PC-9 (cell line): ENCODE measurements at regions not wholly inside any gene's neighbourhood (a gene's known extent, or its start where the extent isn't known, plus 50 kb on each side); places are given as distances from the start of the nearest gene placed in this dataset.

ENCODE experiments used
- BruUV-seq: library from RNA; stranded (reverse); fragments of 400-500 nt; replicated peaks from 2 replicates; lab custom pipeline; 2021; lab: Mats Ljungman, UMichigan
- CTCF ChIA-PET: fragments of 300-600 bp; sonication (Branson Sonifier 250); formaldehyde crosslinking; loops from one replicate; lab custom pipeline; 2022; ENCODE audit warnings: antibody characterized with exemption; lab: Charles Lee
- POLR2A ChIA-PET: fragments of 300-600 bp; sonication (Branson Sonifier 250); formaldehyde crosslinking; loops from one replicate; lab custom pipeline; 2022; ENCODE audit warnings: antibody characterized with exemption; ENCODE audit not compliant: unreplicated experiment; lab: Charles Lee
- DNase-seq, 2 experiments: peaks; one replicate each; pipeline versions ENCODE4 v3.0.0 to v3.0.0-alpha.2; 2015 to 2022; ENCODE audit warnings: mixed read lengths in 1 of 2
- H2AFZ ChIP-seq: fragments of 200-600 bp; sonication (generic); 2 replicates; pipeline ENCODE4 v1.8.1; 2017; ENCODE audit warnings: antibody characterized with exemption
- H3F3A ChIP-seq: fragments of 200-600 bp; sonication (generic); 2 replicates; pipeline ENCODE4 v1.8.1; 2017; ENCODE audit warnings: antibody characterized with exemption, mild to moderate bottlenecking, low read depth; ENCODE audit not compliant: insufficient read depth
- H3K27ac ChIP-seq: fragments of 200-600 bp; sonication (generic); 2 replicates; pipeline ENCODE4 v1.6.1; 2016; ENCODE audit warnings: mixed run types
- H3K27me3 ChIP-seq: fragments of 200-600 bp; sonication (generic); 2 replicates; pipeline ENCODE4 v1.6.1; 2016; ENCODE audit warnings: low read depth, mixed run types; ENCODE audit not compliant: insufficient read depth
- H3K36me3 ChIP-seq: fragments of 200-600 bp; sonication (generic); 2 replicates; pipeline ENCODE4 v1.6.1; 2016; ENCODE audit warnings: low read depth, mixed run types
- H3K4me1 ChIP-seq: fragments of 200-600 bp; sonication (generic); replicated peaks from 2 replicates; pipeline ENCODE4 v1.6.1; 2016; ENCODE audit warnings: mixed run types; ENCODE audit not compliant: insufficient read depth
- H3K4me2 ChIP-seq: fragments of 200-600 bp; sonication (generic); 2 replicates; pipeline ENCODE4 v1.6.1; 2017; ENCODE audit warnings: mixed run types
- H3K4me3 ChIP-seq: fragments of 200-600 bp; sonication (generic); 2 replicates; pipeline ENCODE4 v1.6.1; 2016; ENCODE audit warnings: mixed run types
- H3K79me2 ChIP-seq: fragments of 200-600 bp; sonication (generic); 2 replicates; pipeline ENCODE4 v1.6.1; 2017; ENCODE audit warnings: low read depth, mixed run types
- H3K9me2 ChIP-seq: fragments of 200-600 bp; sonication (generic); 2 replicates; pipeline ENCODE4 v1.8.1; 2017; ENCODE audit warnings: mild to moderate bottlenecking; ENCODE audit not compliant: insufficient read depth
- H3K9me3 ChIP-seq: fragments of 200-600 bp; sonication (generic); 2 replicates; pipeline ENCODE4 v1.8.1; 2016; ENCODE audit warnings: low read depth; ENCODE audit not compliant: insufficient read depth
- H4K20me1 ChIP-seq: fragments of 200-600 bp; sonication (generic); 2 replicates; pipeline ENCODE4 v1.8.1; 2017; ENCODE audit not compliant: insufficient read depth
- EZH2 ChIP-seq: fragments of 200-600 bp; sonication (generic); IDR thresholded peaks from 2 replicates; pipeline ENCODE4 v1.8.0; 2017; ENCODE audit warnings: antibody characterized with exemption, low read depth
- intact Hi-C: fragments of 100-400 bp; cut with micrococcal nuclease; formaldehyde crosslinking; loops from one replicate; pipeline ENCODE4 v1.10.0; 2022; ENCODE audit not compliant: unreplicated experiment
- TF ChIP-seq, protein P1 (sequence below): fragments of 200-600 bp; sonication (generic); conservative IDR thresholded peaks from 2 replicates; pipeline ENCODE4 v1.6.1; 2017; ENCODE audit warnings: mixed run types, antibody characterized with exemption, mild to moderate bottlenecking, moderate library complexity

DNA sequence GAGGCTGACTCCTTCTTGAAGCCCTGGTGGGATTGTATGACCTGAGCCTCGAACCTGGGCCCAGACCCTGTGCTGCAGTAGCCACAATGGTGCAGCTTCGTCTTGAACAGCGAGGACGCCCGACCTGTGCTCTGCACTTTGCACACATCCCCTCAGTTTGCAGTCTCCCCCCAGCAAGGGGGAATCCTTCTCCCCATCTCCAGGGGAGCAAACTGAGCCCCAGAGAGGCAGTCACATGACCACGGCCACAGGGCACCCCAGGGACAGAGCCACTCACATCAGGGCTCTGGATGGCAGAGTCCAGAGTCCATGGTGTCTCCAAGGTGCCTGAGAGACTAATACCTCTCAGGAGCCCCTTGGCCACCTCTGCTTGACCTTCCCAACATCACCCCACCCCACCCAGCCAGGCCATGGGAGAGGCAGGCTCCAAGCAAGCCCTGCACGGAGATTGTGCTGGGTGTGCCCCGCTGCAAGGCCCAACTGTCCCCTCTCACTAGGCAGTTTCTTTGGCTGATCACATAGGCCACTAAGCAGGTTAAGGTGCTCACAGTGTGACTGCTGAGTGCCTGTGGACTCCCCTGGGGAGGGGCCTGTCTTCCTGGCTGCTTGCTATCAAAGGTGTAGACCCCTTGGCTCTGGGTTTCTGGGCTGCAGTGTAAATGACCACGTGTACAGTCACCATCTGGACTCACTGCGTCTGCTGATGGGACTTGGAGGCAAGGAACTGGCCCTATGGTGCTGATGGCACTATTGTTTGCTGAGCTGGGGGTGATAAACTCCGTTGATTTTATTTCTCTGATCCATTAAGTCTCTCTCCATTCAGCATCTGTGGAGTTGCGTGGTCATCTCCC, 398.1 kb downstream of the MATN1 start:
- no peaks in the 10 kb centered on the region for H4K20me1 ChIP-seq
- no peaks in the 10 kb centered on the region for H3K79me2 ChIP-seq
- no peaks in the 10 kb centered on the region for H3K9me3 ChIP-seq
- no peak overlapping the region for H3K4me3 ChIP-seq
- no TSS peak for BruUV-seq
- no peak overlapping the region for H3K4me2 ChIP-seq
- H3F3A ChIP-seq: no peaks in the 10 kb centered on the region
- POLR2A ChIA-PET: no interaction called here
- DNase-seq: no peak
- no peaks in the 10 kb centered on the region for H3K36me3 ChIP-seq
- H3K27me3 ChIP-seq: peaks cover 48% of the 10 kb centered on the region
- no peak overlapping the region for H3K27ac ChIP-seq
- no peaks in the 10 kb centered on the region for H3K4me1 ChIP-seq
- TF ChIP-seq, protein P1, sequence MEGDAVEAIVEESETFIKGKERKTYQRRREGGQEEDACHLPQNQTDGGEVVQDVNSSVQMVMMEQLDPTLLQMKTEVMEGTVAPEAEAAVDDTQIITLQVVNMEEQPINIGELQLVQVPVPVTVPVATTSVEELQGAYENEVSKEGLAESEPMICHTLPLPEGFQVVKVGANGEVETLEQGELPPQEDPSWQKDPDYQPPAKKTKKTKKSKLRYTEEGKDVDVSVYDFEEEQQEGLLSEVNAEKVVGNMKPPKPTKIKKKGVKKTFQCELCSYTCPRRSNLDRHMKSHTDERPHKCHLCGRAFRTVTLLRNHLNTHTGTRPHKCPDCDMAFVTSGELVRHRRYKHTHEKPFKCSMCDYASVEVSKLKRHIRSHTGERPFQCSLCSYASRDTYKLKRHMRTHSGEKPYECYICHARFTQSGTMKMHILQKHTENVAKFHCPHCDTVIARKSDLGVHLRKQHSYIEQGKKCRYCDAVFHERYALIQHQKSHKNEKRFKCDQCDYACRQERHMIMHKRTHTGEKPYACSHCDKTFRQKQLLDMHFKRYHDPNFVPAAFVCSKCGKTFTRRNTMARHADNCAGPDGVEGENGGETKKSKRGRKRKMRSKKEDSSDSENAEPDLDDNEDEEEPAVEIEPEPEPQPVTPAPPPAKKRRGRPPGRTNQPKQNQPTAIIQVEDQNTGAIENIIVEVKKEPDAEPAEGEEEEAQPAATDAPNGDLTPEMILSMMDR: no peak
- TF ChIP-seq EZH2: no peak
- no peak overlapping the region for H2AFZ ChIP-seq
- CTCF ChIA-PET: no interaction called here
- intact Hi-C loops: no loop called here
- no peaks in the 10 kb centered on the region for H3K9me2 ChIP-seq

DNA sequence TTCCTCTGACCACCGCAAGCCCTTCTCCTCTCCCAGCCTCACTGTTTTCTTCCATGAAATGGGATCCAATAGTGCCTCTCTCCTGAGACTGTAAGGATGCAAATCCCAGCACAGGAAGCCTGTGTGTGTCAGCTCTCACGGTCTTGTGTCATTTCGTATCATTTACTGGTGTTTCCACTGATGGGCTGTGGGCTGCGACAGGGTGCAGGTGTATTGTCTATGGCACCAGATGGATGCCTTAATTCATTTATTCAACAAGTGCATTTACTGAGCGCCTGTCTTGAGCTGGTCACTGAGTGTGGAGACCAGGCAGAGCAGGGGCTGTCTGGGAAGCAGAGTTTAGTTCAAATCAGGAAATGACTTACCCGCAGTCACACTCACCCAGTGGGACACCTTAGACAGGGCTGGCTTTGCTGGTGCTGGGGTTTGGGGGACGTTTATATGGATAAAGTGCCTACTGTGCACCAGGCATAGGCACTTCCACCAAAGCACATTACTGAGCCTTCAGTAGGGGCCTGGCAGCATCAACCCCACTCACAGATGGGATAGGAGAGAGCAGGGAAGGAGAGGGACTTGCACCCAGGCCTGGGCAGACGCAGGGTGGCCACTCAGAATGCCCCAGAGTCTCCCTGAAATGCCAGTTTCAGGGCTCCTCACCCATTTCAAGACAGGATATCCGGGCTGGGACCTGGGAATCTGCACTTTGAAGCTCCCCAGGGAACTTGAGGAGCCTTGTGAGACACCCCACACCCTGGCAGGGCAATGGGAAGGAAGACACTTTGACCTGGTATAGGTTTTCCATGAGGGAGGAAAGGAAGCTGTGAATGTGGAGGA, 398.9 kb downstream of the MATN1 start:
- H3K4me3 ChIP-seq: no peak overlapping the region
- H3K27ac ChIP-seq: no peak overlapping the region
- H3K9me3 ChIP-seq: no peaks in the 10 kb centered on the region
- no peaks in the 10 kb centered on the region for H3K9me2 ChIP-seq
- no peaks in the 10 kb centered on the region for H3K79me2 ChIP-seq
- BruUV-seq: no TSS peak
- H4K20me1 ChIP-seq: no peaks in the 10 kb centered on the region
- H3K36me3 ChIP-seq: no peaks in the 10 kb centered on the region
- intact Hi-C loops: no loop called here
- no peaks in the 10 kb centered on the region for H3K4me1 ChIP-seq
- H3K27me3 ChIP-seq: peaks cover 47% of the 10 kb centered on the region
- no peak for TF ChIP-seq EZH2
- TF ChIP-seq, protein P1: no peak
- H3F3A ChIP-seq: no peaks in the 10 kb centered on the region
- POLR2A ChIA-PET: no interaction called here
- CTCF ChIA-PET: no interaction called here
- H2AFZ ChIP-seq: no peak overlapping the region
- no peak overlapping the region for H3K4me2 ChIP-seq
- no peak for DNase-seq

DNA sequence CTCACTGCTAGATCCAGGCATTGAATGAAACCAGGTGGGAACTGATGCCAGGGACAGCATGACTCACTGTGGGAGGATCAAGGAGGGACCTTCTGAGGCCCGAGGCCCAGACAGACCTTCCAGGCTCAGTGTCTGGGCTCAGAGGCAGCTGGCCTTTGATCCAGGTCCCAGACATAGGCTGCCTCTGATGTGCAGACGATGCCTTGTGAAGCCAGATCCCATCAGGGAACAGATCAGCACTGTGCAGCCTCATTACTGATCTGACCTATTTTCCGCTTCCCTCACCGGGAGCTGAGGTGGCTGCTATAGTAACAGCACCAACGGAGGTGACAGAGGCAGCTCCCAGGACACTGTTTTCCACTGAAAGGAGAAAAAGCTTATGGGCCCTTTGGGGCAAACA, 399.5 kb downstream of the MATN1 start:
- no peak overlapping the region for H3K4me2 ChIP-seq
- H4K20me1 ChIP-seq: no peaks in the 10 kb centered on the region
- intact Hi-C loops: no loop called here
- BruUV-seq: no TSS peak
- no peak overlapping the region for H3K4me3 ChIP-seq
- DNase-seq: no peak
- ChIA-PET POLR2A (no interaction called here), CTCF (no interaction called here)
- TF ChIP-seq, protein P1: no peak
- no peaks in the 10 kb centered on the region for H3K4me1 ChIP-seq
- no peaks in the 10 kb centered on the region for H3K36me3 ChIP-seq
- peaks cover 47% of the 10 kb centered on the region for H3K27me3 ChIP-seq
- no peaks in the 10 kb centered on the region for H3K9me3 ChIP-seq
- no peaks in the 10 kb centered on the region for H3F3A ChIP-seq
- no peak overlapping the region for H2AFZ ChIP-seq
- H3K9me2 ChIP-seq: no peaks in the 10 kb centered on the region
- H3K27ac ChIP-seq: no peak overlapping the region
- no peaks in the 10 kb centered on the region for H3K79me2 ChIP-seq
